ENCODE measurements at regions not wholly inside any gene's neighbourhood (a gene's known extent, or its start where the extent isn't known, plus 50 kb on each side); places are given as distances from the start of the nearest gene placed in this dataset.

GRCh38 chr17:27180322-27180721 is 113.6 kb upstream of the WSB1 start:
- TF ChIP-seq, protein P1, sequence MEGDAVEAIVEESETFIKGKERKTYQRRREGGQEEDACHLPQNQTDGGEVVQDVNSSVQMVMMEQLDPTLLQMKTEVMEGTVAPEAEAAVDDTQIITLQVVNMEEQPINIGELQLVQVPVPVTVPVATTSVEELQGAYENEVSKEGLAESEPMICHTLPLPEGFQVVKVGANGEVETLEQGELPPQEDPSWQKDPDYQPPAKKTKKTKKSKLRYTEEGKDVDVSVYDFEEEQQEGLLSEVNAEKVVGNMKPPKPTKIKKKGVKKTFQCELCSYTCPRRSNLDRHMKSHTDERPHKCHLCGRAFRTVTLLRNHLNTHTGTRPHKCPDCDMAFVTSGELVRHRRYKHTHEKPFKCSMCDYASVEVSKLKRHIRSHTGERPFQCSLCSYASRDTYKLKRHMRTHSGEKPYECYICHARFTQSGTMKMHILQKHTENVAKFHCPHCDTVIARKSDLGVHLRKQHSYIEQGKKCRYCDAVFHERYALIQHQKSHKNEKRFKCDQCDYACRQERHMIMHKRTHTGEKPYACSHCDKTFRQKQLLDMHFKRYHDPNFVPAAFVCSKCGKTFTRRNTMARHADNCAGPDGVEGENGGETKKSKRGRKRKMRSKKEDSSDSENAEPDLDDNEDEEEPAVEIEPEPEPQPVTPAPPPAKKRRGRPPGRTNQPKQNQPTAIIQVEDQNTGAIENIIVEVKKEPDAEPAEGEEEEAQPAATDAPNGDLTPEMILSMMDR (IDR thresholded peaks at IDR 0.05; ENCODE audit: low read depth, low read length): no peak
- TF ChIP-seq MAX (IDR thresholded peaks at IDR 0.05; ENCODE audit: low read depth, low read length): no peak

All from NB4 (cell line).